ENCODE measurements at regions not wholly inside any gene's neighbourhood (a gene's known extent, or its start where the extent isn't known, plus 50 kb on each side); places are given as distances from the start of the nearest gene placed in this dataset.

DNA sequence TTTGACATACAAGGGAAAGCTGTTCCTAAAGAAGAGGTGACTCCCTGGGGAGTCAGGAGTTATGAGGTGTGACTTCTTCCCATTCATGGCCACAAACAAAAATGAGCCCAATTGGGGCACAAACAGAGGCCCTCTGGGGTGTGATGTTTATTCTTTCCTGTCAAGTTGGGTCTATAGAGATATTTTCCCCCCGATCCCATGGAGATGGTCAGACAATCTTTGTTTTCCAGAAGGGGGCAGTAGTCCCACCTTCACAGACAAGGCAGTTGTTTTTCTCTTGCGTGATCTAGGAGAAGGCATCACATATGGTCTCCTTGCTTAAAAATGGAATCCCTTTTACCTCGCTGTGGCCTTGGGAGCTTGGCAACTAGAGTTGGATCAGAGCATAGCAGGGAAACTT is 110.3 kb downstream of the MFSD1 start:
- TF ChIP-seq, protein P1, sequence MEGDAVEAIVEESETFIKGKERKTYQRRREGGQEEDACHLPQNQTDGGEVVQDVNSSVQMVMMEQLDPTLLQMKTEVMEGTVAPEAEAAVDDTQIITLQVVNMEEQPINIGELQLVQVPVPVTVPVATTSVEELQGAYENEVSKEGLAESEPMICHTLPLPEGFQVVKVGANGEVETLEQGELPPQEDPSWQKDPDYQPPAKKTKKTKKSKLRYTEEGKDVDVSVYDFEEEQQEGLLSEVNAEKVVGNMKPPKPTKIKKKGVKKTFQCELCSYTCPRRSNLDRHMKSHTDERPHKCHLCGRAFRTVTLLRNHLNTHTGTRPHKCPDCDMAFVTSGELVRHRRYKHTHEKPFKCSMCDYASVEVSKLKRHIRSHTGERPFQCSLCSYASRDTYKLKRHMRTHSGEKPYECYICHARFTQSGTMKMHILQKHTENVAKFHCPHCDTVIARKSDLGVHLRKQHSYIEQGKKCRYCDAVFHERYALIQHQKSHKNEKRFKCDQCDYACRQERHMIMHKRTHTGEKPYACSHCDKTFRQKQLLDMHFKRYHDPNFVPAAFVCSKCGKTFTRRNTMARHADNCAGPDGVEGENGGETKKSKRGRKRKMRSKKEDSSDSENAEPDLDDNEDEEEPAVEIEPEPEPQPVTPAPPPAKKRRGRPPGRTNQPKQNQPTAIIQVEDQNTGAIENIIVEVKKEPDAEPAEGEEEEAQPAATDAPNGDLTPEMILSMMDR (IDR thresholded peaks at IDR 0.05), result no peak
- TF ChIP-seq POLR2A (IDR thresholded peaks at IDR 0.05) (no peak), EP300 (IDR thresholded peaks at IDR 0.05; ENCODE audit: low read depth) (no peak)
